ENCODE measurements at regions not wholly inside any gene's neighbourhood (a gene's known extent, or its start where the extent isn't known, plus 50 kb on each side); places are given as distances from the start of the nearest gene placed in this dataset.

- FAIRE-seq = no peak
- TF ChIP-seq CTCF (optimal IDR thresholded peaks at IDR 0.05 in 1 of 3, IDR thresholded peaks at IDR 0.05 in 1 of 3, conservative IDR thresholded peaks at IDR 0.05 in 1 of 3; ENCODE audit: extremely low read depth in 1 of 3, insufficient read depth in 2 of 3, low read length in 3 of 3) = no peak
- Histone ChIP-seq H3K79me2 (ENCODE audit: control insufficient read depth, insufficient read depth, low read length) (no peaks in the 10 kb centered on the region), H3K27ac (ENCODE audit: control insufficient read depth, insufficient read depth, low read length) (no peak overlapping the region), H3K27me3 (ENCODE audit: control insufficient read depth, extremely low read depth, insufficient read depth, low read length) (peaks cover 21% of the 10 kb centered on the region), H3K4me1 (ENCODE audit: control insufficient read depth, extremely low read depth, insufficient read depth, low read length) (peaks cover 9% of the 10 kb centered on the region), H2AFZ (ENCODE audit: control insufficient read depth, low read length) (no peak overlapping the region), H3K9ac (ENCODE audit: control insufficient read depth, extremely low read depth, insufficient read depth, low read length) (no peak overlapping the region), H3K9me1 (ENCODE audit: control insufficient read depth, extremely low read depth, insufficient read depth, low read length) (no peaks in the 10 kb centered on the region), H3K9me3 (ENCODE audit: control insufficient read depth, low read depth, low read length) (no peaks in the 10 kb centered on the region), H3K36me3 (ENCODE audit: control insufficient read depth in 2 of 2, extremely low read depth in 1 of 2, insufficient read depth in 2 of 2, low read length in 2 of 2) (no peaks in the 10 kb centered on the region), H3K4me2 (ENCODE audit: control insufficient read depth, extremely low read depth, insufficient read depth, low read depth, low read length) (no peak overlapping the region), H3K4me3 (ENCODE audit: control insufficient read depth in 2 of 3, extremely low read depth in 1 of 3, insufficient read depth in 2 of 3, low read depth in 1 of 3, low read length in 3 of 3) (no peak overlapping the region), H4K20me1 (ENCODE audit: control insufficient read depth, extremely low read depth, insufficient read depth, low read length) (no peaks in the 10 kb centered on the region)
- DNase-seq (ENCODE audit: low read depth, low spot score) = no peak
- dilution Hi-C loops (cut with MboI; ENCODE audit: extremely low pct_ligation_motif_present, low sequenced_read_pairs) = no loop called here
Measured at GRCh38 chr22:26898946-26899605, 241.7 kb downstream of the MIAT start.

- DNase-seq (ENCODE audit: low read depth, low spot score) = no peak
- no peaks in the 10 kb centered on the region for H3K9me3 ChIP-seq (ENCODE audit: control insufficient read depth, low read depth, low read length)
- no peaks in the 10 kb centered on the region for H3K79me2 ChIP-seq (ENCODE audit: control insufficient read depth, insufficient read depth, low read length)
- no peak overlapping the region for H3K4me3 ChIP-seq (ENCODE audit: control insufficient read depth in 2 of 3, extremely low read depth in 1 of 3, insufficient read depth in 2 of 3, low read depth in 1 of 3, low read length in 3 of 3)
- no peak overlapping the region for H3K4me2 ChIP-seq (ENCODE audit: control insufficient read depth, extremely low read depth, insufficient read depth, low read depth, low read length)
- H3K27ac ChIP-seq (ENCODE audit: control insufficient read depth, insufficient read depth, low read length) = no peak overlapping the region
- no peak overlapping the region for H3K9ac ChIP-seq (ENCODE audit: control insufficient read depth, extremely low read depth, insufficient read depth, low read length)
- peaks cover 32% of the 10 kb centered on the region for H3K27me3 ChIP-seq (ENCODE audit: control insufficient read depth, extremely low read depth, insufficient read depth, low read length)
- no peak for FAIRE-seq
- H3K4me1 ChIP-seq (ENCODE audit: control insufficient read depth, extremely low read depth, insufficient read depth, low read length) = no peaks in the 10 kb centered on the region
- no peaks in the 10 kb centered on the region for H4K20me1 ChIP-seq (ENCODE audit: control insufficient read depth, extremely low read depth, insufficient read depth, low read length)
- no peak for TF ChIP-seq EZH2 (IDR thresholded peaks at IDR 0.05; ENCODE audit: low read length)
- TF ChIP-seq CTCF (optimal IDR thresholded peaks at IDR 0.05 in 1 of 3, IDR thresholded peaks at IDR 0.05 in 1 of 3, conservative IDR thresholded peaks at IDR 0.05 in 1 of 3; ENCODE audit: extremely low read depth in 1 of 3, insufficient read depth in 2 of 3, low read length in 3 of 3) = no peak
- H3K9me1 ChIP-seq (ENCODE audit: control insufficient read depth, extremely low read depth, insufficient read depth, low read length) = no peaks in the 10 kb centered on the region
- dilution Hi-C loops (cut with MboI; ENCODE audit: extremely low pct_ligation_motif_present, low sequenced_read_pairs) = no loop called here
- H2AFZ ChIP-seq (ENCODE audit: control insufficient read depth, low read length) = no peak overlapping the region
- H3K36me3 ChIP-seq (ENCODE audit: control insufficient read depth in 2 of 2, extremely low read depth in 1 of 2, insufficient read depth in 2 of 2, low read length in 2 of 2) = no peaks in the 10 kb centered on the region
Measured at GRCh38 chr22:26900787-26901186, 243.4 kb downstream of the MIAT start.

Measured in keratinocyte (primary cell).